ENCODE measurements at regions not wholly inside any gene's neighbourhood (a gene's known extent, or its start where the extent isn't known, plus 50 kb on each side); places are given as distances from the start of the nearest gene placed in this dataset.

DNA sequence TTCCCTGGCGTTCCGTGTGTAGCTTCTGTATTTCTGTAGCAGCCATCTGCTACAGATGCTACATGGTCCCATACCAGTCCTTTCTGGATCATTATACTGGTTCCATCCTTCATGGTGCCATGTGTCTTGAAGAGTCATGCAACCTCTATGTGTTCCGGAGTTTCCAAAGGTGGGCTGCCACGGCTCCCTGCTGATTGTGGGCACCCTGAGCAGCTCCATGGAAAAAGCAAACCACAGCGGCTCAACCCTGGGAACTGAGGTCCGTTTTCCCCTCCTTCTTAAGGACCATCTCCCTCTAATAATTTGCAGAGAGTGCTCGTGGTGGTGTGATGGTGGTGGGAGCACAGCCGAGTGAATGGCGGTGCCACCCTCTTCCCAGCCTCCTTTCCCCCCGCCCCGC lies 600.4 kb downstream of the CCDC171 start:
- no peaks in the 10 kb centered on the region for H3K4me1 ChIP-seq (ENCODE audit: insufficient read depth)
- DNase-seq (ENCODE audit: extremely low spot score): no peak
- H3K36me3 ChIP-seq (ENCODE audit: insufficient read depth): no peaks in the 10 kb centered on the region
- no peak overlapping the region for H3K4me3 ChIP-seq (ENCODE audit: low read depth, low read length)
- 97% methylated on average over 11 of the region's 11 CpGs for WGBS
- H3K27ac ChIP-seq (ENCODE audit: low read depth): no peak overlapping the region

GRCh38 chr9:16153741-16154140 lies 600.9 kb downstream of the CCDC171 start:
- 92% methylated on average over 2 of the region's 2 CpGs for WGBS

DNA sequence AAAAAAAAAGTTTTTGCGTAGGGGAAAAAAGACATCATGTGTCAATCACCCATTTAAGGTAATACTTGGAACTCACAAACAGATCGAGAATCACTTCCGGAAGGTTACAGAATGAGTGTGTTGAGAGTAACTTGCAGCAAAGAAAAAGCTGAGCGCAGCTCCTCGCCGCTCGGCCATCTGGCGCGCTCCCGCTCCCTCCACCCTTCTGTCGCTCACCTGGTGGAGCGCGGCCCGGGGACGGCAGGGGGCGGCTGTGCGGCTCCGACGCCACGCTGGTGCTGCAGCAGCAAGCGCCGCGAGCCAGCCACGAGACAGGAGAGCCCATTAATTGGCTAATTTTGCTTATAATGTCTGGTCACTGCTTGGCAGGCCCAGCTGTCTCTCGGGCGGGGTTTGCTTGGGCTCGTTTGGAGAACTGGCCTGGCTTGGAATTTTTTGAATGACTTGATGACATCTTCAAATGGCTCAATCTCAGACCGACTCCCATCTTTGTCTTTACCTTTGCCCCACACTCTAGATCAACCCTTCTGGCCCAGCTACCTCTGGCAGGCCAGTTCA lies 601.8 kb downstream of the CCDC171 start:
- WGBS: 36% methylated on average over 28 of the region's 28 CpGs
- Histone ChIP-seq H3K4me3 (ENCODE audit: low read depth, low read length) (no peak overlapping the region), H3K36me3 (ENCODE audit: insufficient read depth) (no peaks in the 10 kb centered on the region), H3K4me1 (ENCODE audit: insufficient read depth) (no peaks in the 10 kb centered on the region), H3K27ac (ENCODE audit: low read depth) (no peak overlapping the region)
- DNase-seq (ENCODE audit: extremely low spot score): no peak

More at GRCh38 chr9:16153741-16154140, 600.9 kb downstream of the CCDC171 start:
- Histone ChIP-seq H3K36me3 (ENCODE audit: insufficient read depth) (no peaks in the 10 kb centered on the region), H3K4me3 (ENCODE audit: low read depth, low read length) (no peak overlapping the region), H3K27ac (ENCODE audit: low read depth) (no peak overlapping the region), H3K4me1 (ENCODE audit: insufficient read depth) (no peaks in the 10 kb centered on the region)
- no peak for DNase-seq (ENCODE audit: extremely low spot score)

GRCh38 chr9:16155878-16156277 lies 603.0 kb downstream of the CCDC171 start:
- Histone ChIP-seq H3K4me1 (ENCODE audit: insufficient read depth) (no peaks in the 10 kb centered on the region), H3K36me3 (ENCODE audit: insufficient read depth) (no peaks in the 10 kb centered on the region), H3K4me3 (ENCODE audit: low read depth, low read length) (no peak overlapping the region), H3K27ac (ENCODE audit: low read depth) (no peak overlapping the region)
- WGBS: 97% methylated on average over 4 of the region's 4 CpGs
- no peak for DNase-seq (ENCODE audit: extremely low spot score)

DNA sequence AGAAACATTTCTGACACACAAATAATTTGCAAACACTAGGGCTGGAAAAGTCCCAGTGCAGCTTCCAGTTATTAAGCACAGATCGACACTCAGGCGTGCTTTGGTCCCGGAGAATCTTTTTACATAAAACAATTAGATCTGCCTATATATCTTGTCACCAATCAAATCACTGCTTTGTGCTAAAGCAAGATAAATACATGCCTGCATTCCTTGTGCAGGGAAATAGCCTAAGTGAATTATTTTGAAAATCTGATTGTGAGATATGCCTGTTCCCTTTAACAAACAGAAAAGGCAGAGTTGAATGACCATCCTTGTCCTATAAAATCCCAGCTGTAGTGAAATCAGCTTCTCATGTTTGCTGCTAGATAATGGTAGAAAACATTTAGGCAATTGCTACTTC lies 604.4 kb downstream of the CCDC171 start:
- 85% methylated on average over 3 of the region's 3 CpGs for WGBS
- DNase-seq (ENCODE audit: extremely low spot score): no peak
- Histone ChIP-seq H3K27ac (ENCODE audit: low read depth) (no peak overlapping the region), H3K4me3 (ENCODE audit: low read depth, low read length) (no peak overlapping the region), H3K36me3 (ENCODE audit: insufficient read depth) (no peaks in the 10 kb centered on the region), H3K4me1 (ENCODE audit: insufficient read depth) (no peaks in the 10 kb centered on the region)

GRCh38 chr9:16157651-16158050 lies 604.8 kb downstream of the CCDC171 start:
- no peak overlapping the region for H3K27ac ChIP-seq (ENCODE audit: low read depth)
- H3K4me3 ChIP-seq (ENCODE audit: low read depth, low read length): no peak overlapping the region
- DNase-seq (ENCODE audit: extremely low spot score): no peak
- no peaks in the 10 kb centered on the region for H3K36me3 ChIP-seq (ENCODE audit: insufficient read depth)
- 92% methylated on average over 4 of the region's 4 CpGs for WGBS
- H3K4me1 ChIP-seq (ENCODE audit: insufficient read depth): no peaks in the 10 kb centered on the region

- 75% methylated on average over 9 of the region's 9 CpGs for WGBS
These were observed 605.2 kb downstream of the CCDC171 start for GRCh38 chr9:16158093-16158492.

GRCh38 chr9:16161483-16161882 lies 608.6 kb downstream of the CCDC171 start:
- no peaks in the 10 kb centered on the region for H3K36me3 ChIP-seq (ENCODE audit: insufficient read depth)
- 81% methylated on average over 6 of the region's 6 CpGs for WGBS
- H3K4me3 ChIP-seq (ENCODE audit: low read depth, low read length): no peak overlapping the region
- DNase-seq (ENCODE audit: extremely low spot score): no peak
- no peaks in the 10 kb centered on the region for H3K4me1 ChIP-seq (ENCODE audit: insufficient read depth)
- H3K27ac ChIP-seq (ENCODE audit: low read depth): no peak overlapping the region

More at GRCh38 chr9:16158093-16158492, 605.2 kb downstream of the CCDC171 start:
- H3K4me3 ChIP-seq (ENCODE audit: low read depth, low read length): no peak overlapping the region
- no peaks in the 10 kb centered on the region for H3K36me3 ChIP-seq (ENCODE audit: insufficient read depth)
- DNase-seq (ENCODE audit: extremely low spot score): no peak
- H3K27ac ChIP-seq (ENCODE audit: low read depth): no peak overlapping the region
- no peaks in the 10 kb centered on the region for H3K4me1 ChIP-seq (ENCODE audit: insufficient read depth)

- Histone ChIP-seq H3K4me1 (ENCODE audit: insufficient read depth) (no peaks in the 10 kb centered on the region), H3K4me3 (ENCODE audit: low read depth, low read length) (no peak overlapping the region), H3K36me3 (ENCODE audit: insufficient read depth) (no peaks in the 10 kb centered on the region), H3K27ac (ENCODE audit: low read depth) (no peak overlapping the region)
- 95% methylated on average over 3 of the region's 3 CpGs for WGBS
- no peak for DNase-seq (ENCODE audit: extremely low spot score)
These were observed 617.3 kb downstream of the CCDC171 start for GRCh38 chr9:16170119-16170518.

GRCh38 chr9:16171911-16172310 lies 619.1 kb downstream of the CCDC171 start:
- Histone ChIP-seq H3K27ac (ENCODE audit: low read depth) (no peak overlapping the region), H3K36me3 (ENCODE audit: insufficient read depth) (no peaks in the 10 kb centered on the region), H3K4me3 (ENCODE audit: low read depth, low read length) (no peak overlapping the region), H3K4me1 (ENCODE audit: insufficient read depth) (no peaks in the 10 kb centered on the region)
- WGBS: 68% methylated on average over 6 of the region's 6 CpGs
- no peak for DNase-seq (ENCODE audit: extremely low spot score)

GRCh38 chr9:16172796-16173195 lies 620.0 kb downstream of the CCDC171 start:
- 48% methylated on average over 5 of the region's 5 CpGs for WGBS
- no peak overlapping the region for H3K27ac ChIP-seq (ENCODE audit: low read depth)
- DNase-seq (ENCODE audit: extremely low spot score): no peak
- no peak overlapping the region for H3K4me3 ChIP-seq (ENCODE audit: low read depth, low read length)
- H3K4me1 ChIP-seq (ENCODE audit: insufficient read depth): no peaks in the 10 kb centered on the region
- no peaks in the 10 kb centered on the region for H3K36me3 ChIP-seq (ENCODE audit: insufficient read depth)

DNA sequence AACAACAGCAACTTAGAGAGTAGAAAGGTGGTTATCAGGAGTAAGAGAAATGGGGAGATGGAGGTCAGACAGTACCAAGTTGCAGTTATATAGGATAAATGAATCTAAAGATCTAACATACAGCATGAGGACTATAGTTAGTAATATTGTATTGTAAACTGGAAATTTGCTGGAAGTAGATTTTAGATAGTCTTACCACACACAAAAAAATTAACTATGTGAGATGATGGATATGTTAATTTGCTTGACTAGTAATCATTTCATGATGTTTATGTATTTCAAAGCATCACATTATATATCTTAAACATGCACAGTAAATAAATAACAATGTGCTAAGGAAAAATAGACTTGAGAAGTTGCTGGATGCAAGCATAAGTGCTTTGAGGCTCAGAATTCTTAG lies 622.1 kb downstream of the CCDC171 start:
- no peak overlapping the region for H3K4me3 ChIP-seq (ENCODE audit: low read depth, low read length)
- H3K36me3 ChIP-seq (ENCODE audit: insufficient read depth): no peaks in the 10 kb centered on the region
- no peak overlapping the region for H3K27ac ChIP-seq (ENCODE audit: low read depth)
- no peaks in the 10 kb centered on the region for H3K4me1 ChIP-seq (ENCODE audit: insufficient read depth)
- no peak for DNase-seq (ENCODE audit: extremely low spot score)

- no peak overlapping the region for H3K27ac ChIP-seq (ENCODE audit: low read depth)
- 96% methylated on average over 3 of the region's 3 CpGs for WGBS
- H3K4me3 ChIP-seq (ENCODE audit: low read depth, low read length): no peak overlapping the region
- no peak for DNase-seq (ENCODE audit: extremely low spot score)
- H3K36me3 ChIP-seq (ENCODE audit: insufficient read depth): no peaks in the 10 kb centered on the region
- H3K4me1 ChIP-seq (ENCODE audit: insufficient read depth): no peaks in the 10 kb centered on the region
These were observed 622.6 kb downstream of the CCDC171 start for GRCh38 chr9:16175461-16175860.

DNA sequence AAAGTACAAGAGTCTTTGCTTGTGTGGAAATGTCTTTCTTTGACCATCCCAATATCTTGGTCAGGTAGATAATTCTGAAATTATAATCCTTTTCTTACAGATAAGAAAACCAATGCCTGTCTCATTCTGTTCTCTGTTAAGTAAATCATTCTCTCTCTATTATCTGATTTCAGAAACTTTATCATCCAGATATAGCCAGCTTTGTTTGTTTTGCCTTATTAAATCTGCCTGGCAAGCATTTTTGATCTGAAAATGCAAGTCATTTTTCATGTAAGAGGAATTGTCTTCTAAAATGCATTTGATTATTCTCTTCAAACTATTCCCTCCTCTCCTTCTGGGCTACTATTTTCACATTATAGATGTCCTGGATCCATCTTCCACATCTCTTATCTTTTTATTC lies 625.5 kb downstream of the CCDC171 start:
- no peaks in the 10 kb centered on the region for H3K4me1 ChIP-seq (ENCODE audit: insufficient read depth)
- no peak for DNase-seq (ENCODE audit: extremely low spot score)
- H3K4me3 ChIP-seq (ENCODE audit: low read depth, low read length): no peak overlapping the region
- H3K27ac ChIP-seq (ENCODE audit: low read depth): no peak overlapping the region
- H3K36me3 ChIP-seq (ENCODE audit: insufficient read depth): no peaks in the 10 kb centered on the region

GRCh38 chr9:16179566-16179965 lies 626.7 kb downstream of the CCDC171 start:
- 90% methylated on average over 5 of the region's 5 CpGs for WGBS
- Histone ChIP-seq H3K27ac (ENCODE audit: low read depth) (no peak overlapping the region), H3K4me3 (ENCODE audit: low read depth, low read length) (no peak overlapping the region), H3K4me1 (ENCODE audit: insufficient read depth) (no peaks in the 10 kb centered on the region), H3K36me3 (ENCODE audit: insufficient read depth) (no peaks in the 10 kb centered on the region)
- DNase-seq (ENCODE audit: extremely low spot score): no peak
